GM18867 (cell line): ENCODE measurements at regions not wholly inside any gene's neighbourhood (a gene's known extent, or its start where the extent isn't known, plus 50 kb on each side); places are given as distances from the start of the nearest gene placed in this dataset.
"Not testable (repeated sequence)": the region's sequence is repeated elsewhere in the genome, so short reads cannot be mapped to it uniquely, and the experiment has no call there.

ENCODE experiments used
- ATAC-seq: cut with Tn5 transposase; IDR thresholded peaks from one replicate; pipeline ENCODE4 v1.9.1; 2021; ENCODE audit warnings: mild to moderate bottlenecking, moderate library complexity; ENCODE audit not compliant: unreplicated experiment

GRCh38 chr14:84826294-84826693 is 703.6 kb upstream of the FLRT2 start:
- ATAC-seq: no peak

- no peak for ATAC-seq
These were observed 679.3 kb upstream of the FLRT2 start for GRCh38 chr14:84850595-84850994.

- no peak for ATAC-seq
These were observed 673.0 kb upstream of the FLRT2 start for GRCh38 chr14:84856751-84857534.

GRCh38 chr14:84857571-84857970 is 672.4 kb upstream of the FLRT2 start:
- no peak for ATAC-seq

GRCh38 chr14:84859116-84859515 is 670.8 kb upstream of the FLRT2 start:
- ATAC-seq: no peak

GRCh38 chr14:84864548-84865271 is 665.2 kb upstream of the FLRT2 start:
- no peak for ATAC-seq

GRCh38 chr14:84871734-84872133 is 658.2 kb upstream of the FLRT2 start:
- ATAC-seq: no peak

GRCh38 chr14:84874436-84874835 is 655.5 kb upstream of the FLRT2 start:
- ATAC-seq: no peak

- no peak for ATAC-seq
These were observed 652.9 kb upstream of the FLRT2 start for GRCh38 chr14:84877061-84877460.

GRCh38 chr14:84882830-84883229 is 647.1 kb upstream of the FLRT2 start:
- no peak for ATAC-seq

- ATAC-seq: no peak
These were observed 644.9 kb upstream of the FLRT2 start for GRCh38 chr14:84885061-84885460.

GRCh38 chr14:84891404-84891803 is 638.5 kb upstream of the FLRT2 start:
- no peak for ATAC-seq

- no peak for ATAC-seq
These were observed 635.7 kb upstream of the FLRT2 start for GRCh38 chr14:84894254-84894653.

- no peak for ATAC-seq
These were observed 607.6 kb upstream of the FLRT2 start for GRCh38 chr14:84922370-84922769.

- ATAC-seq: no peak
These were observed 603.3 kb upstream of the FLRT2 start for GRCh38 chr14:84926656-84927055.

- ATAC-seq: no peak
These were observed 602.7 kb upstream of the FLRT2 start for GRCh38 chr14:84927096-84927827.

GRCh38 chr14:84929086-84929485 is 600.9 kb upstream of the FLRT2 start:
- no peak for ATAC-seq

GRCh38 chr14:84929834-84930233 is 600.1 kb upstream of the FLRT2 start:
- ATAC-seq: no peak

GRCh38 chr14:84937016-84937415 is 592.9 kb upstream of the FLRT2 start:
- no peak for ATAC-seq

- no peak for ATAC-seq
These were observed 592.5 kb upstream of the FLRT2 start for GRCh38 chr14:84937449-84937848.

- ATAC-seq: not testable (repeated sequence)
These were observed 585.0 kb upstream of the FLRT2 start for GRCh38 chr14:84944901-84945300.
